MM.1S (cell line): ENCODE measurements at regions not wholly inside any gene's neighbourhood (a gene's known extent, or its start where the extent isn't known, plus 50 kb on each side); places are given as distances from the start of the nearest gene placed in this dataset.

ENCODE experiments used
- CTCF ChIP-seq: fragments of 300-600 bp; sonication (generic); IDR thresholded peaks from 2 replicates; pipeline ENCODE4 v1.5.1; 2016; ENCODE audit warnings: antibody characterized with exemption, low read length, mixed read lengths
- EZH2 ChIP-seq: fragments of 300-600 bp; sonication (generic); optimal IDR thresholded peaks from 2 replicates; pipeline ENCODE3; 2017; ENCODE audit warnings: low read depth, mild to moderate bottlenecking, antibody characterized with exemption, low read length, mixed read lengths
- EZH2phosphoT487 ChIP-seq: fragments of 300-600 bp; sonication (generic); IDR thresholded peaks from 2 replicates; pipeline ENCODE4 v1.6.1; 2018; ENCODE audit warnings: antibody characterized with exemption, low read length

GRCh38 chr13:78722700-78723099 lies 63.7 kb upstream of the OBI1 start:
- no peak for TF ChIP-seq CTCF
- TF ChIP-seq EZH2 = no peak
- TF ChIP-seq EZH2phosphoT487 = no peak
